ENCODE measurements at regions not wholly inside any gene's neighbourhood (a gene's known extent, or its start where the extent isn't known, plus 50 kb on each side); places are given as distances from the start of the nearest gene placed in this dataset.

DNA sequence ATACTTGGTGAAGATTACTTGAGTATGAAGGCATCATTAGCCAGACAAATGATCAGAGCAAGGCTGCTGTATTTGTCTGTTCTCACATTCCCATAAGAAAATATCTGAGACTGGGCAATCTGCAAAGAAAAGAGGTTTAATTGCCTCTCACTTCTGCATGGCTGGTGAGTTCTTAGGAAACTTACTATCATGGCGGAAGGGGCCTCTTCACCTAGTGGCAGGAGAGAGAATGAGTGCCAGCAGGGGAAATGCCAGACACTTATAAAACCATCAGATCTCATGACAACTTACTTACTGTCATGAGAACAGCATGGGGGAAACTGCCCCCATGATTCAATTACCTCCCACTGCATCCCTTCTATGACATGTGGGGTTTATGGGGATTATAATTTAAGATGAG lies 452.3 kb downstream of the GALR1 start:
- TF ChIP-seq ESRRG (CRISPR knock-in tag; IDR thresholded peaks at IDR 0.05) (no peak), ZFP30 (CRISPR knock-in tag; IDR thresholded peaks at IDR 0.05) (no peak), RARB (CRISPR knock-in tag; IDR thresholded peaks at IDR 0.05) (no peak), ARNTL (CRISPR knock-in tag; IDR thresholded peaks at IDR 0.05; ENCODE audit: borderline replicate concordance, low read depth) (no peak), ZFP3 (CRISPR knock-in tag; IDR thresholded peaks at IDR 0.05) (no peak), ZNF70 (CRISPR knock-in tag; IDR thresholded peaks at IDR 0.05) (no peak), SNAI2 (CRISPR knock-in tag; IDR thresholded peaks at IDR 0.05) (no peak)
- TF ChIP-seq, protein P1, sequence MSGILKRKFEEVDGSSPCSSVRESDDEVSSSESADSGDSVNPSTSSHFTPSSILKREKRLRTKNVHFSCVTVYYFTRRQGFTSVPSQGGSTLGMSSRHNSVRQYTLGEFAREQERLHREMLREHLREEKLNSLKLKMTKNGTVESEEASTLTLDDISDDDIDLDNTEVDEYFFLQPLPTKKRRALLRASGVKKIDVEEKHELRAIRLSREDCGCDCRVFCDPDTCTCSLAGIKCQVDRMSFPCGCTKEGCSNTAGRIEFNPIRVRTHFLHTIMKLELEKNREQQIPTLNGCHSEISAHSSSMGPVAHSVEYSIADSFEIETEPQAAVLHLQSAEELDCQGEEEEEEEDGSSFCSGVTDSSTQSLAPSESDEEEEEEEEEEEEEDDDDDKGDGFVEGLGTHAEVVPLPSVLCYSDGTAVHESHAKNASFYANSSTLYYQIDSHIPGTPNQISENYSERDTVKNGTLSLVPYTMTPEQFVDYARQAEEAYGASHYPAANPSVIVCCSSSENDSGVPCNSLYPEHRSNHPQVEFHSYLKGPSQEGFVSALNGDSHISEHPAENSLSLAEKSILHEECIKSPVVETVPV (CRISPR knock-in tag; IDR thresholded peaks at IDR 0.05) = no peak
